T-helper 2 cell treated with Interferon-gamma antibody and Interleukin-4, amounts not matched to agents 5 μg/mL and 100 μg/mL, for 36 hours (primary cell): ENCODE measurements at regions not wholly inside any gene's neighbourhood (a gene's known extent, or its start where the extent isn't known, plus 50 kb on each side); places are given as distances from the start of the nearest gene placed in this dataset.
"Not testable (repeated sequence)": the region's sequence is repeated elsewhere in the genome, so short reads cannot be mapped to it uniquely, and the experiment has no call there.

Experiments used
- DNase-seq: peaks from one replicate; pipeline ENCODE4 v3.0.0; 2021; ENCODE audit warnings: low spot score
- H3K27ac Mint-ChIP-seq: one replicate; pipeline ENCODE4 v1.8.0; 2021; ENCODE audit warnings: mild to moderate bottlenecking, mixed read lengths
- H3K27me3 Mint-ChIP-seq: one replicate; pipeline ENCODE4 v1.8.0; 2021; ENCODE audit warnings: low read depth, mixed read lengths
- H3K36me3 Mint-ChIP-seq: one replicate; pipeline ENCODE4 v1.8.0; 2021; ENCODE audit warnings: low read depth, mixed read lengths
- H3K4me1 Mint-ChIP-seq: one replicate; pipeline ENCODE4 v1.8.0; 2021; ENCODE audit warnings: low read depth, mixed read lengths
- H3K4me3 Mint-ChIP-seq: one replicate; pipeline ENCODE4 v1.8.0; 2022; ENCODE audit warnings: mild to moderate bottlenecking, moderate library complexity, mixed read lengths
- H3K9me3 Mint-ChIP-seq: one replicate; pipeline ENCODE4 v1.8.0; 2021; ENCODE audit warnings: mixed read lengths

GRCh38 chr21:8377093-8377841, 2144.1 kb upstream of the TPTE start:
- not testable (repeated sequence) for H3K36me3 Mint-ChIP-seq, H3K4me1 Mint-ChIP-seq, H3K27ac Mint-ChIP-seq, H3K9me3 Mint-ChIP-seq, DNase-seq, H3K27me3 Mint-ChIP-seq, H3K4me3 Mint-ChIP-seq

- H3K4me1 Mint-ChIP-seq, H3K9me3 Mint-ChIP-seq, H3K4me3 Mint-ChIP-seq, H3K27ac Mint-ChIP-seq, H3K27me3 Mint-ChIP-seq, H3K36me3 Mint-ChIP-seq, DNase-seq: not testable (repeated sequence)
These were observed 2140.8 kb upstream of the TPTE start for GRCh38 chr21:8380419-8381079.

- H3K4me1 Mint-ChIP-seq, H3K27me3 Mint-ChIP-seq, H3K4me3 Mint-ChIP-seq, DNase-seq, H3K36me3 Mint-ChIP-seq, H3K9me3 Mint-ChIP-seq, H3K27ac Mint-ChIP-seq: not testable (repeated sequence)
These were observed 2133.0 kb upstream of the TPTE start for GRCh38 chr21:8388169-8388939.

GRCh38 chr21:8388940-8389238, 2132.5 kb upstream of the TPTE start:
- H3K27me3 Mint-ChIP-seq, H3K4me3 Mint-ChIP-seq, H3K4me1 Mint-ChIP-seq, H3K27ac Mint-ChIP-seq, H3K9me3 Mint-ChIP-seq, H3K36me3 Mint-ChIP-seq, DNase-seq: not testable (repeated sequence)

- not testable (repeated sequence) for H3K4me3 Mint-ChIP-seq, H3K27me3 Mint-ChIP-seq, DNase-seq, H3K9me3 Mint-ChIP-seq, H3K27ac Mint-ChIP-seq, H3K4me1 Mint-ChIP-seq, H3K36me3 Mint-ChIP-seq
These were observed 2130.7 kb upstream of the TPTE start for GRCh38 chr21:8390550-8391171.

GRCh38 chr21:8394380-8394779, 2127.0 kb upstream of the TPTE start:
- not testable (repeated sequence) for H3K27ac Mint-ChIP-seq

GRCh38 chr21:8395992-8396391, 2125.4 kb upstream of the TPTE start:
- not testable (repeated sequence) for H3K4me3 Mint-ChIP-seq, H3K36me3 Mint-ChIP-seq, H3K27me3 Mint-ChIP-seq, H3K9me3 Mint-ChIP-seq, DNase-seq, H3K4me1 Mint-ChIP-seq, H3K27ac Mint-ChIP-seq

More at GRCh38 chr21:8394380-8394779, 2127.0 kb upstream of the TPTE start:
- not testable (repeated sequence) for H3K9me3 Mint-ChIP-seq, H3K4me1 Mint-ChIP-seq, H3K4me3 Mint-ChIP-seq, H3K36me3 Mint-ChIP-seq, H3K27me3 Mint-ChIP-seq, DNase-seq

GRCh38 chr21:8398870-8399437, 2122.4 kb upstream of the TPTE start:
- DNase-seq, H3K27me3 Mint-ChIP-seq, H3K27ac Mint-ChIP-seq, H3K4me3 Mint-ChIP-seq, H3K4me1 Mint-ChIP-seq, H3K9me3 Mint-ChIP-seq, H3K36me3 Mint-ChIP-seq: not testable (repeated sequence)

GRCh38 chr21:8399866-8400265, 2121.5 kb upstream of the TPTE start:
- H3K27ac Mint-ChIP-seq, H3K4me1 Mint-ChIP-seq, DNase-seq, H3K4me3 Mint-ChIP-seq, H3K36me3 Mint-ChIP-seq, H3K27me3 Mint-ChIP-seq, H3K9me3 Mint-ChIP-seq: not testable (repeated sequence)

- not testable (repeated sequence) for H3K27ac Mint-ChIP-seq, DNase-seq, H3K4me3 Mint-ChIP-seq, H3K9me3 Mint-ChIP-seq, H3K27me3 Mint-ChIP-seq, H3K4me1 Mint-ChIP-seq, H3K36me3 Mint-ChIP-seq
These were observed 2119.6 kb upstream of the TPTE start for GRCh38 chr21:8401799-8402198.

- H3K4me1 Mint-ChIP-seq, H3K27ac Mint-ChIP-seq, H3K36me3 Mint-ChIP-seq, H3K9me3 Mint-ChIP-seq, H3K4me3 Mint-ChIP-seq, H3K27me3 Mint-ChIP-seq, DNase-seq: not testable (repeated sequence)
These were observed 2115.1 kb upstream of the TPTE start for GRCh38 chr21:8406331-8406730.

- H3K4me3 Mint-ChIP-seq, H3K4me1 Mint-ChIP-seq, DNase-seq, H3K27ac Mint-ChIP-seq, H3K9me3 Mint-ChIP-seq, H3K36me3 Mint-ChIP-seq, H3K27me3 Mint-ChIP-seq: not testable (repeated sequence)
These were observed 2110.2 kb upstream of the TPTE start for GRCh38 chr21:8411139-8411671.

- H3K4me1 Mint-ChIP-seq, H3K4me3 Mint-ChIP-seq: not testable (repeated sequence)
- peak; percentile 64 for DNase-seq
These were observed 2101.3 kb upstream of the TPTE start for GRCh38 chr21:8419925-8420560.

More at GRCh38 chr21:8419925-8420560, 2101.3 kb upstream of the TPTE start:
- H3K27ac Mint-ChIP-seq = peak overlapping the region; percentile 1
- H3K27me3 Mint-ChIP-seq, H3K36me3 Mint-ChIP-seq, H3K9me3 Mint-ChIP-seq: not testable (repeated sequence)
